Fibroblast of pulmonary artery (primary cell): ENCODE measurements at regions not wholly inside any gene's neighbourhood (a gene's known extent, or its start where the extent isn't known, plus 50 kb on each side); places are given as distances from the start of the nearest gene placed in this dataset.

Experiments
- DNase-seq: peaks from one replicate; pipeline ENCODE4 v3.0.0-alpha.2; 2010; ENCODE audit warnings: low read depth
- H3K4me3 ChIP-seq: replicated peaks from 2 replicates; pipeline ENCODE4 v1.5.1; 2011; ENCODE audit warnings: low read depth, mild to moderate bottlenecking, control low read depth, low read length, moderate library complexity
- TF ChIP-seq, protein P1 (sequence below): IDR thresholded peaks from 2 replicates; pipeline ENCODE4 v1.5.1; 2011; ENCODE audit warnings: mild to moderate bottlenecking, control low read depth, low read length, inconsistent platforms; ENCODE audit errors: missing control alignments

DNA sequence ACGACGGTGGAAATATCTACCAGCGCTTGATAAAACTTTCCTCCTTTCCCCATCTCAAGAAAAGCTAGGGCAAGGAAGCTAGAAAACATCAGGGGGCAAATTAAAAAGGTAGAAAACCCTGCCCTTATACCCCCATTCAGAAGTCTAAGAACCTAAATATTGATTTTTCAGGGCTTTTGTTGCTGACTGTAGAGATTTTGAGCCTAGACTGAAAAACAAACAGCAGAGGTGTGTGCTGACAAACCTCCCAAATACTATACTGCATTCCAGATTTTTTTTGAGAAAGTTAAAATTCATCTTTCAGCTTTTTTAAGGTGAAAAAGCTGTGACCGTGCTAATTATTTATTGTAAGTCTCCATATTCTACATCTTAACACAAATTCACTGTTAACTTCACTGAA, 478.3 kb upstream of the SOX5 start:
- no peak overlapping the region for H3K4me3 ChIP-seq
- DNase-seq, result no peak
- TF ChIP-seq, protein P1, sequence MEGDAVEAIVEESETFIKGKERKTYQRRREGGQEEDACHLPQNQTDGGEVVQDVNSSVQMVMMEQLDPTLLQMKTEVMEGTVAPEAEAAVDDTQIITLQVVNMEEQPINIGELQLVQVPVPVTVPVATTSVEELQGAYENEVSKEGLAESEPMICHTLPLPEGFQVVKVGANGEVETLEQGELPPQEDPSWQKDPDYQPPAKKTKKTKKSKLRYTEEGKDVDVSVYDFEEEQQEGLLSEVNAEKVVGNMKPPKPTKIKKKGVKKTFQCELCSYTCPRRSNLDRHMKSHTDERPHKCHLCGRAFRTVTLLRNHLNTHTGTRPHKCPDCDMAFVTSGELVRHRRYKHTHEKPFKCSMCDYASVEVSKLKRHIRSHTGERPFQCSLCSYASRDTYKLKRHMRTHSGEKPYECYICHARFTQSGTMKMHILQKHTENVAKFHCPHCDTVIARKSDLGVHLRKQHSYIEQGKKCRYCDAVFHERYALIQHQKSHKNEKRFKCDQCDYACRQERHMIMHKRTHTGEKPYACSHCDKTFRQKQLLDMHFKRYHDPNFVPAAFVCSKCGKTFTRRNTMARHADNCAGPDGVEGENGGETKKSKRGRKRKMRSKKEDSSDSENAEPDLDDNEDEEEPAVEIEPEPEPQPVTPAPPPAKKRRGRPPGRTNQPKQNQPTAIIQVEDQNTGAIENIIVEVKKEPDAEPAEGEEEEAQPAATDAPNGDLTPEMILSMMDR, result no peak

DNA sequence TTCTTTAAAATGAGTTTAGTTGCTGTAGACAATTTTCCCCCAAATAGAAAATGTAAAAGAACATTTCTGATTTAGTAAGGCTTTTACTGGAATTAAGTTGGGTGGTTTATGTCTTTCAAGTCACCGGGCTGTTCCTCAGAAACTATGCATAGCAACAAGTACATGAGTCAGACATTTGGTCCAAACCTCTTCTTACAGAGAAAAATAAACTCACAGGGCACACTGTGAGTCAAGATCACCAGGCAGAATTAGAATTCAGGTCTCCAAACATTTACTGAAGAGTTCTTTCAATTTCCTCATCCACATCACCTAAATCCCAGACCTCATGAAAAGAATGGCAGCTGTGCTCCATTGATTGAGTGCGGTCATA, 476.1 kb upstream of the SOX5 start:
- no peak overlapping the region for H3K4me3 ChIP-seq
- TF ChIP-seq, protein P1, result no peak
- DNase-seq, result peak; percentile 2

DNA sequence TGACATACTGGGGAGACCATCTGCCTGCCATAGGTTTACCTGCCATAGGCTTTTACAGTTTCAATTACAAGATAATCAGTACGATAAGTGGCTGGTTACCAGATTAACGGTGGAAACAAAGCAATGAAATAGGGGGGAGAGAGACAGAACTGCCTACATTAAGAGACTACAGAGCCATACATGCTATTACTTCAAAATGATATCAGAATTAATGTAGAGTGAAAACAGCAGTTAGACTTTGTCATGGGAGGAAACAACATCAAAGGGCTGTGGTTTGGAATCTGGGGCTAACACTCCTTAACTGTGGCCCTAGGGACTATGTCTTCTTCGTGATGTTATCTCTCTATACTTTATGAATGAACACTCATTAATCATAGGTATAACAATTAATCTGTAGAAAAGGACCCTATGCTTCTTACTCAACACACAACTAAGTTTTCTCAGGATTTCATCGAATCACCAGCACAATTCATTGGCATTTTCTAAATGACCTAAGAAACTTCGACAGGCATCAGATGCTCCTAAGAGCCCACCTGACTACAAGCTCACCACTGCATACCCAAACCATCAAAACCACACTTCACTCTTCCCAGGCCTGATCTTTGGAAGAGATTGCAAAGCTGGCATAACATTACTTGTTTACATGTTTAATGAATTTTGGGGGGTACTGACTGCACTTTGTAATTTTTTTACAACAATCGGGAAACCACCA, 475.6 kb upstream of the SOX5 start:
- H3K4me3 ChIP-seq, result no peak overlapping the region
- TF ChIP-seq, protein P1, result no peak
- DNase-seq, result no peak

DNA sequence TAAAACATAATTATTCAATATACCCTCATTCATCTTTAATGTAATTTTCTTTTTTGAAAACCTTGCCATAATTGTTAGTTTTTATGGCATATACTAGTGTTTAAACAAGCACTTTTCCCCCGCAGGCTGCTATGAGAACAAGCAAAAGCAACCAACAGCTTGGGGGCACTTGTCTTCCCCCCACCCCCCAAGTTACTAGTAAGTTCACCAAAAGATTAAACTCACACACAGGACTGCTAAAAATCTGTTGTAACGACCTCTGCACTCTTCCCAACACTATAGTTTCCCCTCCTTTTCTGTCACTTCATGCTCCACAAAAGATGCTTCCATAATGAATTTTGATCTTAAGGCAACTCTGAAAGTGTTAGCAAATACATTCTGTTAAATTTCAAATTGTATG, 474.9 kb upstream of the SOX5 start:
- TF ChIP-seq, protein P1, result no peak
- DNase-seq, result no peak
- no peak overlapping the region for H3K4me3 ChIP-seq

DNA sequence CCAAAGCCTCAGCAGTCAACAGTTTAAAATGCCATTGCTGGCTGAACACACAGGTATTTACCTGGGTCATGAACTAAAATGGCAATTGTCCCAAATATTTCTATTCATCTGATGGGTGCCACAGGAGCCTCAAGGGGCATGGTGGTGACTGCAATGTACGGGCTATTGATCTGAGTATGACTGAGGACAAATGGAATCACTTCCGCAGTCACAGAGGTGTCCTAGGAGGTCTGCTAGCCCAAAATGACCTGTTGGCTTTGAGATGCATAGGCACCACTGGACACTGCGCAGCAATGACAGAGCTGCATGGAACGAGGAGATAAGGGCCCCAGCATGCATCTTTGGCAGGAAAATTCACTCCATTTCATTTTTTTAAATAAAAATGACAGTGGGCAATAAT, 474.1 kb upstream of the SOX5 start:
- TF ChIP-seq, protein P1, result no peak
- no peak overlapping the region for H3K4me3 ChIP-seq
- no peak for DNase-seq

DNA sequence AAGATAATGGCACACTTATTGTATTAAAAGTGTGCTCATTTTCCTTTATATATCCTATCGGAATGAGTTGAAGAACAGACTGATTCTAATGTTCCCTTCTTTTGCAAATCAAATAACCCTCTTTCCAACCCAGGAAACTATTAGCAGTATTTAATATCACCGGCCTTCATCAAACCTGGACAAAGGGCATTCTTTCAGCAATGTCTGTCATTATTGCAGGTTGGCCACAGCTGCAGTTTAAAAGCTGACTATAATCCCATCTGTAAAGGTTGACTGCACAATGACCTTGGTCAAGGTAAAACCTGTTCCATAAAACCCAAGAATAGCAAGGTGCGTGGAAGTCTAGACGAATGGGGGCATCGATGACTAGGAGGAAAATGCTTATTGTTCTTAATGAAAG, 472.3 kb upstream of the SOX5 start:
- no peak for DNase-seq

More for the DNA sequence above, 472.3 kb upstream of the SOX5 start:
- no peak overlapping the region for H3K4me3 ChIP-seq
- TF ChIP-seq, protein P1, result no peak
